H4 (cell line): ENCODE measurements at regions not wholly inside any gene's neighbourhood (a gene's known extent, or its start where the extent isn't known, plus 50 kb on each side); places are given as distances from the start of the nearest gene placed in this dataset.

ENCODE experiments used
- DNase-seq: peaks from one replicate; pipeline ENCODE4 v3.0.0-alpha.2; 2015; ENCODE audit warnings: low spot score

GRCh38 chr12:46131732-46132469 is 136.9 kb downstream of the SLC38A1 start:
- DNase-seq = peak; percentile 41

- DNase-seq = no peak
These were observed 137.3 kb upstream of the SCAF11 start for GRCh38 chr12:46127656-46128055.

GRCh38 chr12:46126050-46126727 is 135.8 kb upstream of the SCAF11 start:
- no peak for DNase-seq

- peak; percentile 84 for DNase-seq
These were observed 134.7 kb upstream of the SCAF11 start for GRCh38 chr12:46124848-46125619.

GRCh38 chr12:46124132-46124847 is 133.9 kb upstream of the SCAF11 start:
- DNase-seq = no peak

- no peak for DNase-seq
These were observed 122.0 kb upstream of the SCAF11 start for GRCh38 chr12:46112364-46112763.

DNA sequence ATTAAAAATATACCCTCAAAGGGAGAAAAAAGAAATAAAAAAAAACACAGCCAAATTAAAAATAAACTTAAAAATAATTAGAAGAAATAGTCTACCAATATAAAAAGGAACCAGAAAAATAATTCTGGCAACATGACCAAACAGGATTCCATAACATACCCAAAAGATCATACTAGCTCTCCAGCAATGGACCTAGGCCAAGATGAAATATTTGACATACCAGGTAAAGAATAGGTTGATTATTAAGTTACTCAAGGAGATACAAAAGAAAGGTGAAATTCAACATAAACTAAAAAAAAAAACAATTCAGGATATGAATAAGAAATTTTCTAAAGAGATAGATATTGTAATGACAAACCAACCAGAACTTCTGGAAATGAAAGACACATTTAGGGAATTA is 121.3 kb upstream of the SCAF11 start:
- no peak for DNase-seq

DNA sequence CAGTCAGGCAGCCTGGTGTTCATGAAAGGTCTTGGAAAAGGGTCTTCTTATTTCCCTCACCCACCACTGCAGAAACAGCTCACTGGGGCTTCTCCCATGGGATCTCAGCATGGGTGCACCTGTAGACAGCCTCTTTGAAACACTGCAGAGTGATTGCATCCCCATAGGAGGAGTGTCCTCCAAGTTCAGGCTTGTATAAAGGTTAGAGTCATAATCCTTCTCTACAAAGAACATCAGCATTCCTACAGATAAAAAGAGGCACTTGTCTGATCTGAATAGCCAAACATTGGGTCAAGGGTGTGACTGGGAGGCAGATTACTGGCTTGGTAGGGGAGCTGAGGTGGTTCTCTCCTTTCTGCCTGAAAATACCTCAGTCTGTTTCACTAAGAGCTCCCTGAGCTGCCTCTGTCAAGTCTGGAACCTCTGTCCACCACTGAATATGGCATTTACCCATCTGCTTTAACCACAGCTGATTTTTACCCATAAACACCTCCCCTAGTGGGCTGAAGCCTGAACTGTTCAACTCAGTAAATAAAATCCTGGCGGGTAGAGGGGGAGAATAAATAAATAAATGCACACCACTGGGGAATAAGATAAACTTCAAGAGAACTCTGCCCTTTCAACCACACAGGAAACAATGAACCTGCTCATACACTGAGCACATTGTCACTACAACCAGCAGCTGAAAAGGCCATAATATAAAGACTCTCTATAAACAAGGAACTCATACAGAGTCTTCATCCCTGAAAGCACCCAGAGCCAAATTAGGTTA is 120.7 kb upstream of the SCAF11 start:
- peak; percentile 48 for DNase-seq

- no peak for DNase-seq
These were observed 119.8 kb upstream of the SCAF11 start for GRCh38 chr12:46110223-46110611.

DNA sequence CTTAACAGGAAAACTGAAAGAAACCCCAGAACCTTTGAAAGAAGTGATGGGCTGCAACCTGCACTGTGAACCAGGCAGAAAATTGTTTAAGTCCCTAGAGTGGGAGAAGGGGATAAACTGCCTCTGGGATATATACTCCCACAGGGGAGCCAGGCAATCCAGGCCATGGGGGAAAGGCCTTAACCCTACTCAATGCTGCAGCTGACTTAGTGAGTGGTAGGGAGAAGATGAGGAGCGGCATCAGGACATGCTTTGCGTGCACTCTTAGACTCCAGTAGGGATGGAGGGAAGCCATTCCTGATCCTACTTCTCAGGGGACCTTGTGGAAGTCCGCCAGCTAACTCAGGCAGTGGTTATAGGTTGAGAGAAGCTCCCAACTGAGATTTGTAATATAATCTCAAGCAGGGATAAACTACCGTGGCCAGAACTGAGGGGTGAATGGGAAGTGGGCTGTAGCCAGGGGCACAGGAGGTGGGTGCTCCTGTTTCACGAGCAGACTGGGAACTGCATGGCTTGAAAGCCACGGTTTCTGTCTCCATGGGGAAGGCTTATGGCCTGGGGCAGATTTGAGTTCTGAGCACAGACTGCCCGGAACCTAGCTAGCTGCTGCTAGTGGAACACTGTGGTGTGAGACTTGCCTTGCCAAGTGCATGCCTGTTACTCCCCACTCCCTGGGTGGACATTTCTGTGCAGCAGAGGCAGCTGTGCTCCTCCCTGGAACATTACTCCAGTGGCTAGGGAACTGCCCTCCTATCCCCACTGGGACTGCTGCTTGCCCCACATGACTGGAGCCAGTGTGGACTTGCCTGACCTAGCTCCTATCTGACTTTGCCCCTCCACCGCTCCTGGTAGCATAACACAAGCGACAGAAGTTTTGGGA is 119.2 kb upstream of the SCAF11 start:
- DNase-seq = no peak

DNA sequence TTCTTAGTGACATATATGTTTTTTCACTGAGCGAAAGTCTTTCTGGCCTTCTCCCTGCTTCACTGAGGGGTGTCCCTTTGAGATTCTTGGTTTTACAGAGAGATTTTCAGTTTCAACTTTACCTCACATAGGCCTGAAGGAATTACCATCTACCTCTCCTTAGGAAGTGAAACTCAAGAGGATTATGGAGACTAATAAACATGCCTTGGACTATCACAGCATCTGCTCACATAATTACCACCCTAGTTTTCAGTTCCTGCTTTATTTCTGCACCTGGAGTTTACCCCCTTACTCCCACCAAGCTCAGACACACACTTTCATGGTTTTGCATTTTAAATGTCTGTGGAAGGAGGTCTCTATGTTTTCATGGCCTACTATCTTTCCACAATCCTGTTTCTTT is 118.3 kb upstream of the SCAF11 start:
- DNase-seq = no peak

GRCh38 chr12:46107591-46107990 is 117.2 kb upstream of the SCAF11 start:
- no peak for DNase-seq

GRCh38 chr12:46105735-46106134 is 115.4 kb upstream of the SCAF11 start:
- no peak for DNase-seq

GRCh38 chr12:46103559-46104383 is 113.4 kb upstream of the SCAF11 start:
- no peak for DNase-seq

DNA sequence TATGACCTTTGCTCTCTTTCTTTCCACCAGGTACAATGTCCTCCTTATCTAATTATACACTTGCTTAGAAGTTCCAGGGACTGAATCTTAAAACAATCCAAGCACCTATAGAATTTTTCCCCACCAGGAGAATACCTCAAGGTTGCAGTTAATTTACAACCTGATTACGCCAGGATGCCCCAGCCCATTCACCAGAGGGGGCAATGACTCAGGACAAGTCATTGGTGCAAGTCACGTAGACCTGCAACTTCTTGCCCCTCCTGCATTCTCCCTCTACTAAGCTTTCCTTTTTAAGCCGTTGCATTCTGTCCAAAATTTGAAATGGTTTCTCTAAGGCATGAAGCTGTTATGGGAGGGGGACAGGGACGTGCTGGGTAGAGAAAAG is 111.1 kb upstream of the SCAF11 start:
- no peak for DNase-seq

- no peak for DNase-seq
These were observed 110.4 kb upstream of the SCAF11 start for GRCh38 chr12:46100551-46101484.

DNA sequence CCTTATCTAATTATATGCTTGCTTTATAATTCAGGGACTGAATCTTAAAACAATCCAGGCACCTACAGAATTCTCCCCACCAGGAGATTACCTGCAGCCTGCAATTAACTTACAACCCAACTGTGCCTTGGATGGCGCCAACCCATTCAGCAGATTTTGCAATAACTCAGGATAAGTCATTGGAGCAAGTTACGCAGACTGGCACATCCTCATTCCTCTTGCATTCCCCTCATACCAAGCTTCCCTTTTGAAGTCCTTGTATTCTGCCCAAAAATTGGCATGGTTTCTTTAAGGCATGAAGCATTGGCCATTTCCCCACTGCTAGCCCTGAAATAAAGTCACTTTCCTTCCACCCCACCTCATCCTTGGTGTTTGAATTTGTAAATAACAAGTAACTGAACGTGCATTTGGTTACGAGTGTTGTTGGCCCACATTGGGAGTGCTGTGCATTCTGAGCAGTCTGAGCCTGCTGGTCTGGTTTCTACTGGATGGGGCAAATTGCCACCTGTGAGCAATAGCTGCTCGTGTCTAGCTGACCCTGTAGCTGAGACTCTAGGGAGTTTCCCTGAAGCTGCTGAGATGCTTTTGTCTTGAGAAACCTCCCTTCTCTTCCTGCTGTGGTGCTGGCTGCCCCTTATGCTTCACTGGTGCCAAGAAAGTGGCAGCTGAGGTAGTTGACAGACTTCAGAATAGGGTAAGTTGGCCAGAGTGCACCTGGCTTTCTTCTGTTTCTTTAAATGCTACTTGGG is 99.2 kb upstream of the SCAF11 start:
- DNase-seq = no peak
